ENCODE measurements at regions not wholly inside any gene's neighbourhood (a gene's known extent, or its start where the extent isn't known, plus 50 kb on each side); places are given as distances from the start of the nearest gene placed in this dataset.

DNA sequence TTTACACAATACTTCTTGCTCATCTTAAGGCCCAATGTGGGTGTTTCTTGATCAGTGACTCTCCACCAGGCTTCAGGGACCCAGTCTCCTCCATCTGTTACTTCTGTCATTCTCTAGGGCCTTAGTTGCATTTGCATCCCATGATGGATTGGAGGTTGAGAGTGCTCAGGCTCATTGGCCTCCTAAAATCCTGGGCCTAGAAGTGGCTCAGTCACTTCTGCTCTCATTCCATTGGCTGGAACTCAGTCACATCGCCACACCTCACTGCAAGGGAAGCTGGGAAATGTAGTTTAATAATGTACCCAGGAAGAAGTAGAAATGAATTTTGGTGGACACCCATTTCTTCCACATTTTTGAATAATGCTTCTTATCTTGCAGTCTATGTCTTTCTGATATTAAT is 223.5 kb downstream of the HRH4 start:
- no peaks in the 10 kb centered on the region for H3K79me2 ChIP-seq (ENCODE audit: insufficient read depth, low read length)
- H2BK120ac ChIP-seq (ENCODE audit: low read depth, low read length, poor library complexity, severe bottlenecking) = no peak overlapping the region
- H4K20me1 ChIP-seq (ENCODE audit: control insufficient read depth, insufficient read depth, insufficient read length) = no peaks in the 10 kb centered on the region
- H3K27ac ChIP-seq (ENCODE audit: insufficient read length, low read depth, low read length) = no peak overlapping the region
- no peak overlapping the region for H3K18ac ChIP-seq (ENCODE audit: insufficient read length, low read depth, low read length)
- Mint-ChIP-seq H3K4me3 (no peak overlapping the region), H3K36me3 (ENCODE audit: insufficient read depth in 1 of 3, low read depth in 3 of 3) (no peaks in the 10 kb centered on the region), H3K27ac (no peak overlapping the region; a peak in 1 of 7 replicates), H3K4me1 (peaks cover 0 to 3% of the 10 kb centered on the region in 2 experiments; a peak in 1 of 4 replicates), H3K27me3 (ENCODE audit: low read depth) (no peaks in the 10 kb centered on the region), H3K9me3 (no peaks in the 10 kb centered on the region)
- H3K9me3 ChIP-seq (ENCODE audit: control insufficient read depth, low read depth, low read length) = no peaks in the 10 kb centered on the region
- H4K91ac ChIP-seq (ENCODE audit: insufficient read length, low read depth, low read length) = no peak overlapping the region
- H3K23me2 ChIP-seq (ENCODE audit: insufficient read length, low read depth, low read length, poor library complexity, severe bottlenecking) = no peaks in the 10 kb centered on the region
- DNase-seq = peak; percentile 61
- H3K79me1 ChIP-seq (ENCODE audit: insufficient read depth, low read depth, low read length, poor library complexity, severe bottlenecking) = no peaks in the 10 kb centered on the region
- no peak overlapping the region for H3T11ph ChIP-seq (ENCODE audit: low read length)
- no peak overlapping the region for H2BK12ac ChIP-seq (ENCODE audit: insufficient read length, low read depth, low read length)
- H3K56ac ChIP-seq (ENCODE audit: insufficient read length, low read depth, low read length) = no peak overlapping the region
- H3K14ac ChIP-seq (ENCODE audit: insufficient read depth, low read length) = no peak overlapping the region
- no peak overlapping the region for H3K4me2 ChIP-seq (ENCODE audit: insufficient read depth, insufficient read length, low read length)
- no peak overlapping the region for H3K9ac ChIP-seq (ENCODE audit: extremely low read depth, insufficient read length, low read length)
- H2BK5ac ChIP-seq (ENCODE audit: insufficient read length, low read length) = no peak overlapping the region
- no peak overlapping the region for H4K5ac ChIP-seq (ENCODE audit: insufficient read length, low read depth, low read length)
- no peaks in the 10 kb centered on the region; the same call in 1 of the 2 replicates for H3K27me3 ChIP-seq (ENCODE audit: insufficient read depth, low read length)
- H2BK20ac ChIP-seq (ENCODE audit: low read depth, low read length, poor library complexity, severe bottlenecking) = no peak overlapping the region
- no peak overlapping the region for H3K4ac ChIP-seq (ENCODE audit: low read depth, low read length)
- no CpG with 5 or more reads among the region's 1 CpG for WGBS (ENCODE audit: extremely low coverage, insufficient read length, low lambda C conversion rate)
- H2BK15ac ChIP-seq (ENCODE audit: low read depth, low read length) = no peak overlapping the region
- H4K8ac ChIP-seq (replicated peaks; ENCODE audit: insufficient read length, low read depth, low read length) = no peak overlapping the region
- H2AK5ac ChIP-seq (ENCODE audit: insufficient read length, low read length) = no peak overlapping the region
- TF ChIP-seq, protein P1, sequence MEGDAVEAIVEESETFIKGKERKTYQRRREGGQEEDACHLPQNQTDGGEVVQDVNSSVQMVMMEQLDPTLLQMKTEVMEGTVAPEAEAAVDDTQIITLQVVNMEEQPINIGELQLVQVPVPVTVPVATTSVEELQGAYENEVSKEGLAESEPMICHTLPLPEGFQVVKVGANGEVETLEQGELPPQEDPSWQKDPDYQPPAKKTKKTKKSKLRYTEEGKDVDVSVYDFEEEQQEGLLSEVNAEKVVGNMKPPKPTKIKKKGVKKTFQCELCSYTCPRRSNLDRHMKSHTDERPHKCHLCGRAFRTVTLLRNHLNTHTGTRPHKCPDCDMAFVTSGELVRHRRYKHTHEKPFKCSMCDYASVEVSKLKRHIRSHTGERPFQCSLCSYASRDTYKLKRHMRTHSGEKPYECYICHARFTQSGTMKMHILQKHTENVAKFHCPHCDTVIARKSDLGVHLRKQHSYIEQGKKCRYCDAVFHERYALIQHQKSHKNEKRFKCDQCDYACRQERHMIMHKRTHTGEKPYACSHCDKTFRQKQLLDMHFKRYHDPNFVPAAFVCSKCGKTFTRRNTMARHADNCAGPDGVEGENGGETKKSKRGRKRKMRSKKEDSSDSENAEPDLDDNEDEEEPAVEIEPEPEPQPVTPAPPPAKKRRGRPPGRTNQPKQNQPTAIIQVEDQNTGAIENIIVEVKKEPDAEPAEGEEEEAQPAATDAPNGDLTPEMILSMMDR (conservative IDR thresholded peaks at IDR 0.05) = no peak
- H3K23ac ChIP-seq (ENCODE audit: insufficient read length, low read depth, low read length) = no peak overlapping the region
- no peaks in the 10 kb centered on the region for H3K4me1 ChIP-seq (ENCODE audit: insufficient read depth, low read length)
- peak overlapping the region; percentile 37 for H2AFZ ChIP-seq (ENCODE audit: low read length)
